Nephron progenitor cell (in vitro differentiated cells): ENCODE measurements at regions not wholly inside any gene's neighbourhood (a gene's known extent, or its start where the extent isn't known, plus 50 kb on each side); places are given as distances from the start of the nearest gene placed in this dataset.

Source experiments
- DNase-seq: peaks from one replicate; pipeline ENCODE4 v3.0.0; 2021
- H3K27ac Mint-ChIP-seq: 2 replicates; pipeline ENCODE4 v1.8.0; 2021; ENCODE audit warnings: mild to moderate bottlenecking, moderate library complexity, mixed read lengths
- H3K27me3 Mint-ChIP-seq: 2 replicates; pipeline ENCODE4 v1.8.0; 2021; ENCODE audit warnings: mild to moderate bottlenecking, low read depth, mixed read lengths; ENCODE audit not compliant: poor library complexity
- H3K36me3 Mint-ChIP-seq: 2 replicates; pipeline ENCODE4 v1.8.0; 2021; ENCODE audit warnings: low read depth, mixed read lengths
- H3K4me1 Mint-ChIP-seq: 2 replicates; pipeline ENCODE4 v1.8.0; 2021; ENCODE audit warnings: mixed read lengths
- H3K4me3 Mint-ChIP-seq: 2 replicates; pipeline ENCODE4 v1.8.0; 2021; ENCODE audit warnings: mild to moderate bottlenecking, moderate library complexity, mixed read lengths
- H3K9me3 Mint-ChIP-seq: 2 replicates; pipeline ENCODE4 v1.8.0; 2021; ENCODE audit warnings: mild to moderate bottlenecking, moderate library complexity, mixed read lengths
- CTCF ChIP-seq: fragments of 200-600 bp; sonication (generic); IDR thresholded peaks from 2 replicates; pipeline ENCODE4 v1.5.0; 2021; ENCODE audit warnings: antibody characterized with exemption

- no peak overlapping the region for H3K27ac Mint-ChIP-seq
- H3K4me3 Mint-ChIP-seq = no peak overlapping the region
- DNase-seq = no peak
- no peak for TF ChIP-seq CTCF
- no peaks in the 10 kb centered on the region for H3K27me3 Mint-ChIP-seq
- H3K36me3 Mint-ChIP-seq = no peaks in the 10 kb centered on the region
- peaks cover 23% of the 10 kb centered on the region for H3K4me1 Mint-ChIP-seq
- H3K9me3 Mint-ChIP-seq = no peaks in the 10 kb centered on the region
Observed at GRCh38 chr6:140917911-140918310, 1214.8 kb upstream of the GJE1 start.

DNA sequence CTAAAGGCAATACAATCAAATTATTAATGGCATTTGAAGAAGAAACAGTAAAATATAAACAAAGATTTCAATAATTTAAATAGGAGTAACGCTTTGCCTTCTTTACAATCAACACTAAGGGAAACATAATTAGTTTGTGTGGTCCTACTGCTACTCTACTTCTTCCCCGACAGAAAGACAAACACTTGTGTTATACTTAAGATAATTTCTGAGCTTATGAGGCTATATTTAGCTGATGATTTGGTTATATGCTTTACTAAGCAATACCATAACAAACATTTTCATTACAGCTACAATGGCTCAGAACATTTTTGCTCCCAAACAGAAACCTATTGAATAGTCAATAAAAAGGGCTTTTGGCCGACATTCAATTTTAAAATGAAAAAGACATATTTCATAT is 1217.2 kb upstream of the GJE1 start:
- Mint-ChIP-seq H3K9me3 (no peaks in the 10 kb centered on the region), H3K27ac (no peak overlapping the region), H3K36me3 (no peaks in the 10 kb centered on the region), H3K4me3 (no peak overlapping the region), H3K27me3 (no peaks in the 10 kb centered on the region), H3K4me1 (peaks cover 20% of the 10 kb centered on the region)
- no peak for DNase-seq
- no peak for TF ChIP-seq CTCF

- H3K4me1 Mint-ChIP-seq = peaks cover 15% of the 10 kb centered on the region
- DNase-seq = no peak
- no peaks in the 10 kb centered on the region for H3K36me3 Mint-ChIP-seq
- no peak for TF ChIP-seq CTCF
- no peaks in the 10 kb centered on the region for H3K9me3 Mint-ChIP-seq
- no peaks in the 10 kb centered on the region for H3K27me3 Mint-ChIP-seq
- no peak overlapping the region for H3K4me3 Mint-ChIP-seq
- H3K27ac Mint-ChIP-seq = no peak overlapping the region
Observed at GRCh38 chr6:140915103-140915502, 1217.6 kb upstream of the GJE1 start.

DNA sequence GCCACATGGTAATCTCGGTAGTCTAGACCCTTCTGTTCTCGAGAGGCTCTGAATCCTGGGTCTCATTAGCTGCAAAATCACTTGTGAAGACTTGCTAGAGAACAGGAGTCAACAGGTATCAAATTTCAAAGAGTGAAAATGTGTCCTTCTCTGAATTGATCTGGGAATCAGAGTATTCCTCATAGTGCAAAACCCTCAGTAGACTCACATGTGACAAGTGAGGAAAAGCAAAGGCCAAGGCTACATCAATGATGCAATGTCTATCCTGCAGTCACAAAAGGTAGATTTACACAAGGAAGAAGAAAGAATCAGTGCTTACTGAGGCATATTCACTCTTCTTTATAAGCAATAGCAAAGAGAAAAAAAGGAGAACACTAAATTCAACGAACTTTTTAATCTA is 1220.0 kb upstream of the GJE1 start:
- TF ChIP-seq CTCF = no peak
- no peak for DNase-seq
- no peaks in the 10 kb centered on the region for H3K9me3 Mint-ChIP-seq
- H3K27ac Mint-ChIP-seq = peak overlapping the region; percentile 33
- H3K4me1 Mint-ChIP-seq = peaks cover 12% of the 10 kb centered on the region
- H3K36me3 Mint-ChIP-seq = no peaks in the 10 kb centered on the region
- no peak overlapping the region for H3K4me3 Mint-ChIP-seq
- H3K27me3 Mint-ChIP-seq = no peaks in the 10 kb centered on the region

GRCh38 chr6:140909625-140910024 is 1223.1 kb upstream of the GJE1 start:
- H3K36me3 Mint-ChIP-seq = no peaks in the 10 kb centered on the region
- no peaks in the 10 kb centered on the region for H3K27me3 Mint-ChIP-seq
- H3K4me1 Mint-ChIP-seq = peaks cover 12% of the 10 kb centered on the region
- no peak overlapping the region for H3K4me3 Mint-ChIP-seq
- H3K9me3 Mint-ChIP-seq = no peaks in the 10 kb centered on the region
- H3K27ac Mint-ChIP-seq = no peak overlapping the region
- no peak for DNase-seq
- no peak for TF ChIP-seq CTCF

GRCh38 chr6:140909156-140909555 is 1223.6 kb upstream of the GJE1 start:
- H3K9me3 Mint-ChIP-seq = no peaks in the 10 kb centered on the region
- no peak overlapping the region for H3K4me3 Mint-ChIP-seq
- H3K36me3 Mint-ChIP-seq = no peaks in the 10 kb centered on the region
- H3K27ac Mint-ChIP-seq = no peak overlapping the region
- H3K27me3 Mint-ChIP-seq = no peaks in the 10 kb centered on the region
- no peak for DNase-seq
- H3K4me1 Mint-ChIP-seq = peaks cover 12% of the 10 kb centered on the region
- TF ChIP-seq CTCF = no peak
